NCI-H446 treated with DMSO at 0.1 percent for 48 hours (cell line): ENCODE measurements at regions not wholly inside any gene's neighbourhood (a gene's known extent, or its start where the extent isn't known, plus 50 kb on each side); places are given as distances from the start of the nearest gene placed in this dataset.
"Not testable (repeated sequence)": the region's sequence is repeated elsewhere in the genome, so short reads cannot be mapped to it uniquely, and the experiment has no call there.

Source experiments
- DNase-seq: peaks from one replicate; lab custom pipeline; 2025; lab: John Stamatoyannopoulos, UW

GRCh38 chr12:58419905-58420304 is 478.5 kb downstream of the ATP23 start:
- DNase-seq = no peak

GRCh38 chr12:58420503-58420902 is 479.1 kb downstream of the ATP23 start:
- DNase-seq = no peak

- DNase-seq = no peak
These were observed 480.6 kb downstream of the ATP23 start for GRCh38 chr12:58421990-58422389.

- DNase-seq = no peak
These were observed 483.5 kb downstream of the ATP23 start for GRCh38 chr12:58424735-58425392.

- DNase-seq = peak; percentile 46
These were observed 484.4 kb downstream of the ATP23 start for GRCh38 chr12:58425481-58426392.

GRCh38 chr12:58426437-58426836 is 485.1 kb downstream of the ATP23 start:
- DNase-seq = not testable (repeated sequence)

GRCh38 chr12:58433959-58434358 is 486.3 kb downstream of the LRIG3 start:
- DNase-seq = no peak

- DNase-seq = no peak
These were observed 485.6 kb downstream of the LRIG3 start for GRCh38 chr12:58434726-58435125.

- no peak for DNase-seq
These were observed 484.7 kb downstream of the LRIG3 start for GRCh38 chr12:58435647-58436046.

- no peak for DNase-seq
These were observed 478.8 kb downstream of the LRIG3 start for GRCh38 chr12:58441483-58441882.

GRCh38 chr12:58443273-58443980 is 476.9 kb downstream of the LRIG3 start:
- no peak for DNase-seq

- no peak for DNase-seq
These were observed 476.3 kb downstream of the LRIG3 start for GRCh38 chr12:58443981-58444371.

GRCh38 chr12:58450868-58451482 is 469.3 kb downstream of the LRIG3 start:
- DNase-seq = no peak

- DNase-seq = no peak
These were observed 467.8 kb downstream of the LRIG3 start for GRCh38 chr12:58452546-58452945.

GRCh38 chr12:58453306-58453705 is 467.0 kb downstream of the LRIG3 start:
- DNase-seq = no peak

GRCh38 chr12:58455136-58455535 is 465.2 kb downstream of the LRIG3 start:
- no peak for DNase-seq

GRCh38 chr12:58458102-58458501 is 462.2 kb downstream of the LRIG3 start:
- no peak for DNase-seq

- DNase-seq = no peak
These were observed 461.1 kb downstream of the LRIG3 start for GRCh38 chr12:58459191-58459590.

- DNase-seq = no peak
These were observed 457.3 kb downstream of the LRIG3 start for GRCh38 chr12:58463051-58463450.

- no peak for DNase-seq
These were observed 454.9 kb downstream of the LRIG3 start for GRCh38 chr12:58465418-58465817.

GRCh38 chr12:58470266-58471010 is 449.9 kb downstream of the LRIG3 start:
- no peak for DNase-seq

- no peak for DNase-seq
These were observed 440.9 kb downstream of the LRIG3 start for GRCh38 chr12:58479401-58479800.
